Motor neuron (in vitro differentiated cells): ENCODE measurements at regions not wholly inside any gene's neighbourhood (a gene's known extent, or its start where the extent isn't known, plus 50 kb on each side); places are given as distances from the start of the nearest gene placed in this dataset.

Experiments used
- ATAC-seq, 8 experiments: fragments of 200-7000 bp; cut with Tn5 transposase; replicated peaks in 6 of 8; 2 replicates each; pipeline ENCODE4 v1.8.0; 2021; ENCODE audit warnings: mild to moderate bottlenecking in 8 of 8, moderate library complexity in 8 of 8
- H3K27ac ChIP-seq, 2 donors: fragments of 250-450 bp; sonication (Bioruptor Pico); 2 replicates each; pipeline ENCODE4 v1.9.0; 2021; ENCODE audit warnings: antibody characterized with exemption in 2 of 2, mild to moderate bottlenecking in 2 of 2, moderate library complexity in 1 of 2
- H3K4me1 ChIP-seq, 2 donors: fragments of 250-450 bp; sonication (Bioruptor Pico); replicated peaks in 1 of 2; 2 replicates each; pipeline ENCODE4 v1.6.1; 2021; ENCODE audit warnings: antibody characterized with exemption in 2 of 2, mild to moderate bottlenecking in 2 of 2, moderate library complexity in 1 of 2
- H3K4me3 ChIP-seq, 5 donors: fragments of 250-450 bp; sonication (Bioruptor Pico); 2 replicates each; pipeline ENCODE4 v1.9.0; 2021; ENCODE audit warnings: antibody characterized with exemption in 5 of 5, mild to moderate bottlenecking in 5 of 5, moderate library complexity in 4 of 5
- WGBS, 10 experiments: fragments of 450-650 bp; shearing (Covaris generic); methylation state at CpG; one replicate each; pipeline ENCODE4 v1.0.0; 2022; 5-methylcytosine and 5-hydroxymethylcytosine counted together
- in situ Hi-C, 9 experiments: fragments of 400-800 bp; cut with MboI; loops; one replicate each; pipeline ENCODE4 v1.15.0; 2021; ENCODE audit warnings: low sequenced_read_pairs in 9 of 9, low pct_unique_long_range_greater_than_20kb in 2 of 9; ENCODE audit not compliant: unreplicated experiment in 9 of 9

- 0 to 100% (median 52%) methylated on average over 1 to 2 of the region's 2 CpGs for WGBS, 10 experiments
- Histone ChIP-seq H3K4me3 (no peak overlapping the region), H3K27ac (no peak overlapping the region), H3K4me1 (no peaks in the 10 kb centered on the region)
- in situ Hi-C loops, result loop anchor here in 3 of 9 experiments (25.0 kb wide), 1 partner anchor 989 kb away; no protein-coding TSS in a partner anchor
- no peak for ATAC-seq
These were observed 1048.3 kb downstream of the AMY1C start for GRCh38 chr1:104797982-104798381.

GRCh38 chr1:104801344-104801743 is 1051.6 kb downstream of the AMY1C start:
- no peaks in the 10 kb centered on the region for H3K4me1 ChIP-seq
- peak in 1 of 8 experiments; percentile 28 for ATAC-seq
- H3K4me3 ChIP-seq, result no peak overlapping the region
- 20 to 83% (median 70%) methylated on average over 1 to 3 of the region's 3 CpGs for WGBS, 10 experiments
- no peak overlapping the region for H3K27ac ChIP-seq
- in situ Hi-C loops, result no loop called here

- Histone ChIP-seq H3K4me1 (no peaks in the 10 kb centered on the region), H3K4me3 (no peak overlapping the region), H3K27ac (no peak overlapping the region)
- in situ Hi-C loops, result no loop called here
- 6 to 100% (median 89%) methylated on average over 1 to 2 of the region's 2 CpGs; no CpG with 5 or more reads in 1 of the 10 experiments for WGBS, 10 experiments
- ATAC-seq, result no peak
These were observed 1054.4 kb downstream of the AMY1C start for GRCh38 chr1:104804147-104804546.

GRCh38 chr1:104807590-104807989 is 1057.9 kb downstream of the AMY1C start:
- H3K4me3 ChIP-seq, result no peak overlapping the region
- WGBS, 10 experiments, result 0 to 92% (median 82%) methylated on average over 1 to 2 of the region's 2 CpGs
- ATAC-seq, result no peak
- H3K27ac ChIP-seq, result no peak overlapping the region
- in situ Hi-C loops, result no loop called here
- H3K4me1 ChIP-seq, result no peaks in the 10 kb centered on the region

GRCh38 chr1:104825401-104825800 is 1075.7 kb downstream of the AMY1C start:
- WGBS, 10 experiments, result 0 to 93% (median 75%) methylated on average over 1 of the region's 1 CpG; no CpG with 5 or more reads in 3 of the 10 experiments
- H3K4me1 ChIP-seq, result peaks cover 0 to 3% of the 10 kb centered on the region in 2 donors
- H3K4me3 ChIP-seq, result no peak overlapping the region
- in situ Hi-C loops, result no loop called here
- ATAC-seq, result no peak
- no peak overlapping the region for H3K27ac ChIP-seq

- no peak overlapping the region for H3K27ac ChIP-seq
- in situ Hi-C loops, result no loop called here
- 0 to 100% (median 50%) methylated on average over 1 to 2 of the region's 2 CpGs; no CpG with 5 or more reads in 1 of the 10 experiments for WGBS, 10 experiments
- no peak for ATAC-seq
- peaks cover 0 to under 1% of the 10 kb centered on the region in 2 donors for H3K4me1 ChIP-seq
- H3K4me3 ChIP-seq, result no peak overlapping the region
These were observed 1080.8 kb downstream of the AMY1C start for GRCh38 chr1:104830534-104830933.

- no peak overlapping the region for H3K4me3 ChIP-seq
- in situ Hi-C loops, result no loop called here
- 0 to 100% (median 89%) methylated on average over 1 to 2 of the region's 2 CpGs; no CpG with 5 or more reads in 4 of the 10 experiments for WGBS, 10 experiments
- ATAC-seq, result no peak
- no peaks in the 10 kb centered on the region for H3K4me1 ChIP-seq
- no peak overlapping the region for H3K27ac ChIP-seq
These were observed 1102.5 kb downstream of the AMY1C start for GRCh38 chr1:104852151-104852550.

GRCh38 chr1:104853276-104853675 is 1103.6 kb downstream of the AMY1C start:
- no peak overlapping the region for H3K27ac ChIP-seq
- no peak for ATAC-seq
- no peaks in the 10 kb centered on the region for H3K4me1 ChIP-seq
- no peak overlapping the region for H3K4me3 ChIP-seq
- WGBS, 10 experiments, result 0 to 100% (median 75%) methylated on average over 1 to 2 of the region's 2 CpGs; no CpG with 5 or more reads in 2 of the 10 experiments
- in situ Hi-C loops, result no loop called here

GRCh38 chr1:104854529-104854928 is 1104.8 kb downstream of the AMY1C start:
- Histone ChIP-seq H3K4me1 (no peaks in the 10 kb centered on the region), H3K4me3 (no peak overlapping the region), H3K27ac (no peak overlapping the region)
- in situ Hi-C loops, result no loop called here
- 10 to 89% (median 47%) methylated on average over 1 to 2 of the region's 2 CpGs; no CpG with 5 or more reads in 2 of the 10 experiments for WGBS, 10 experiments
- peak in 1 of 8 experiments; percentile 51 for ATAC-seq

GRCh38 chr1:104855550-104855949 is 1105.9 kb downstream of the AMY1C start:
- 20 to 62% (median 60%) methylated on average over 1 to 2 of the region's 3 CpGs; no CpG with 5 or more reads in 7 of the 10 experiments for WGBS, 10 experiments
- Histone ChIP-seq H3K4me1 (no peaks in the 10 kb centered on the region), H3K27ac (no peak overlapping the region), H3K4me3 (no peak overlapping the region)
- ATAC-seq, result no peak
- in situ Hi-C loops, result no loop called here

GRCh38 chr1:104856091-104856490 is 1106.4 kb downstream of the AMY1C start:
- in situ Hi-C loops, result no loop called here
- Histone ChIP-seq H3K4me3 (no peak overlapping the region), H3K4me1 (no peaks in the 10 kb centered on the region), H3K27ac (no peak overlapping the region)
- WGBS, 10 experiments, result 11 to 97% (median 93%) methylated on average over 1 to 15 of the region's 16 CpGs; no CpG with 5 or more reads in 3 of the 10 experiments
- ATAC-seq, result no peak

- no peak for ATAC-seq
- WGBS, 10 experiments, result 0 to 100% (median 75%) methylated on average over 1 of the region's 1 CpG; no CpG with 5 or more reads in 1 of the 10 experiments
- H3K27ac ChIP-seq, result no peak overlapping the region
- no peaks in the 10 kb centered on the region for H3K4me1 ChIP-seq
- no peak overlapping the region for H3K4me3 ChIP-seq
- in situ Hi-C loops, result no loop called here
These were observed 1106.8 kb downstream of the AMY1C start for GRCh38 chr1:104856518-104856917.

GRCh38 chr1:104868794-104869193 is 1119.1 kb downstream of the AMY1C start:
- peak in 1 of 8 experiments; percentile 22 for ATAC-seq
- in situ Hi-C loops, result no loop called here
- H3K4me1 ChIP-seq, result no peaks in the 10 kb centered on the region
- H3K27ac ChIP-seq, result no peak overlapping the region
- 21 to 85% (median 79%) methylated on average over 1 to 4 of the region's 4 CpGs for WGBS, 10 experiments
- no peak overlapping the region for H3K4me3 ChIP-seq

- Histone ChIP-seq H3K4me1 (no peaks in the 10 kb centered on the region), H3K27ac (no peak overlapping the region), H3K4me3 (no peak overlapping the region)
- in situ Hi-C loops, result no loop called here
- WGBS, 10 experiments, result 13 to 93% (median 81%) methylated on average over 2 to 6 of the region's 6 CpGs
- no peak for ATAC-seq
These were observed 1124.3 kb downstream of the AMY1C start for GRCh38 chr1:104874044-104874443.
